ENCODE measurements at regions not wholly inside any gene's neighbourhood (a gene's known extent, or its start where the extent isn't known, plus 50 kb on each side); places are given as distances from the start of the nearest gene placed in this dataset.
"Not testable (repeated sequence)": the region's sequence is repeated elsewhere in the genome, so short reads cannot be mapped to it uniquely, and the experiment has no call there.

DNA sequence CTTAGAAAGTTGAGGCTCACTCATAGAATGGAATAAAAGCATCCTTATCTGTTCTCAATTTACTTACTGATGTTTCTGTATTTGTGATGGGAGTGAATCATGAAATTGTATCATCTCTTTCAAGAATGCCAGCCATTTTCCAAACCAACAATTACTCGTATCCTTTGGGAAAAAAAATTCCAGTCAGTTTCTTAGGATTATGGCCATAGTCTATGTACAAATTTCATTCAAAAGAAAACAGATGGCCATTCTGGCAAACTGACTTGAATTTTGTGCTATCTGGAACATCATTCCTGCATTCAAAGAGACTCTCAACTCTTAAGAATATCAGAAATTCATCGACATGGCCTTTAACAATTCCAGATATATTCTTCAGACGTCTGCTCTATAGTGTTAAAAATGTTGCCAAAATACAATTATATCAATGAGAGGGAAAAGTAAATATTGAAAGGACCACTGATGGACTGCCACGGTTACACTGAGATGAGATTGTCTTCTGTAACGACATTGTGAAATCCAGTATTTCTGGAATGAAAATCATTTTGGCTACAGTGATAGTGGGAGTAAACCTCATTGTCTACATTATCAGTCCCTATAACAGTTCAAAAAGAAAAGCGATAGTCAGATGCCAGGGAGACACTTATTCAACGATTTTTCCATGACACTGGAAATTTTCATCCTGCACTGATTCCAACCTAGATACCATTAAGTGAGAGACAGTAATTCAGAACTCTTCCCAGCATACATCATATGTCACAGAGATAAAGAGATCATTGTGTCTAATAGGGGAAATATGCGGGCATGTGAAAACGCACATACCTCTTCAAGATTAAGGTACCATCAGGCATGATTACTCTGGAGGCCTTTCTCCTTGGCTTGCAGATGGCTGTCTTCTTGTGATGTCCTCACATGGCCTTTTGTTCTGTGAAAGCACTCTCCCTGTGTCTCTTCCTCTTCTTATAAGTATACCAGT lies 953.8 kb upstream of the ALCAM start:
- H3K27ac Mint-ChIP-seq, result no peak overlapping the region
- H3K27me3 Mint-ChIP-seq, result no peaks in the 10 kb centered on the region
- H3K4me1 Mint-ChIP-seq (ENCODE audit: low read depth), result no peaks in the 10 kb centered on the region
- no peak overlapping the region for H3K4me3 Mint-ChIP-seq
- no peaks in the 10 kb centered on the region for H3K36me3 Mint-ChIP-seq (ENCODE audit: low read depth)
- intact Hi-C loops (cut with micrococcal nuclease), result no loop called here
- peaks cover 8% of the 10 kb centered on the region for H3K9me3 Mint-ChIP-seq

DNA sequence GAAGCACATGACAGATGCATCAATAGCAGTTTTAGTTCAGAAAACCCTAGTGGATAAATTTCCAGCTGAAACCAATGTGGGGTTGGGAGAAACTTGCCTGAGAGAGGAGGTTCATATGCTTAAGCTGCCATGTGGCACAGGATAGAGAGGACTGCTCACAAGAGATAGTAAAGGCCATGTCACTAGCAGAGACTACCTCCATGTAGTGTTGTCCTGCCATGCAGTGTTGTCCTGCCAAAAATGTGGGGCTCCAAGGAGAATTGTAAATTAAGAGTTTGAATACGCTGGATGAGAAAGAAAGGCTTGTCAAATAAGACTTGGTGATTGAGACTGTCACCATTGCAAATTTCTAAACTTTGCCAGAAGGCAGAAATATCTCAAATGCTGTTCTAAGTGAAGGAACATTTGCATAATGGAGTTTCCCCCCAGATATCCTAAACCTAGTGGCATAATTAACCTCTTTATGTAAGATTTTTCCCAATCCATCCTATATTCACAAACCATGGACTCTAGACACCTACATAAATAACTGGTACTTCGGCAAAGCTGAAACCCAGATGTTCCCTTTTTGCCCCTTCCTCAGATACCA lies 938.3 kb upstream of the ALCAM start:
- H3K4me3 Mint-ChIP-seq, result no peak overlapping the region
- H3K27me3 Mint-ChIP-seq, result no peaks in the 10 kb centered on the region
- no peaks in the 10 kb centered on the region for H3K9me3 Mint-ChIP-seq
- no peaks in the 10 kb centered on the region for H3K36me3 Mint-ChIP-seq (ENCODE audit: low read depth)
- no peak overlapping the region for H3K27ac Mint-ChIP-seq
- intact Hi-C loops (cut with micrococcal nuclease), result no loop called here
- H3K4me1 Mint-ChIP-seq (ENCODE audit: low read depth), result no peaks in the 10 kb centered on the region

DNA sequence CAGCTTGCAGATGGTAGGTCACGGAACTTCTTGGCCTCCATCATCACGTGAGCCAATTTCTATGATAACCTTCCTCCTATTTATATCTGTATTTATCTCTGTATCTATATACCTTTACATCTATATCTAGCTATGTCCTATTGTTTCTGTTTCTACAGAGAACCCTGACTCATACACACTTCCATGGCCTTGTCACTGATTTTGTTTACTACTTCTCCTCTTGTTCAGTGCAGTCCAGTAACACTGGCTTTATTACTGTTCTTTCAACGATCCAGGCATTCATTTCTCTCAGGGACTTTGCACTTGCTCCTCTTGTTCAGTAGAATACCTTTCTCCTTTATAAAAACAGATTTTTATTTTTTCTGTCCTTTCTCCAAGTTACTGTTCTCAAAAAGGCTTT lies 937.0 kb upstream of the ALCAM start:
- no peaks in the 10 kb centered on the region for H3K36me3 Mint-ChIP-seq (ENCODE audit: low read depth)
- H3K9me3 Mint-ChIP-seq, result no peaks in the 10 kb centered on the region
- H3K4me1 Mint-ChIP-seq (ENCODE audit: low read depth), result no peaks in the 10 kb centered on the region
- intact Hi-C loops (cut with micrococcal nuclease), result no loop called here
- no peak overlapping the region for H3K4me3 Mint-ChIP-seq
- H3K27ac Mint-ChIP-seq, result no peak overlapping the region
- no peaks in the 10 kb centered on the region for H3K27me3 Mint-ChIP-seq

DNA sequence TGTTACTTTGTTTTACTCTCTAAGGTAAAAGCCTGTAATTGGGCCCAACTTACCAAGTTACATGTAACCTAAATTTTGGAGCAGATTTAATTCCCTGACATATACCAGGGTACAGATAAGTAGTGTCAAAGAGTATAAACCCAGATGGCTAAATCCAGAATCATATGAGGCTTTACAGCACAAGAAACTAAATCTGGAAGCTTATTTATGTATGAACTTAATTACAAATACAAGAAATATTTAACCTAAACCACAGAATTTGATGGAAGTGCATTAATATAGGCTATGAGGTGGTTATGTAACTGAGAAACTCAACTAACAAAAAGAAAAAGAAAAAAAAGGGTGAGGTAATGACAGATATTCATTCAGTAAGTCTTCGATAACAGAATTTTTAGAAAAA lies 930.2 kb upstream of the ALCAM start:
- Mint-ChIP-seq H3K4me1 (ENCODE audit: low read depth) (no peaks in the 10 kb centered on the region), H3K9me3 (peaks cover 3% of the 10 kb centered on the region), H3K27me3 (no peaks in the 10 kb centered on the region), H3K27ac (no peak overlapping the region), H3K36me3 (ENCODE audit: low read depth) (no peaks in the 10 kb centered on the region), H3K4me3 (no peak overlapping the region)
- intact Hi-C loops (cut with micrococcal nuclease), result no loop called here

DNA sequence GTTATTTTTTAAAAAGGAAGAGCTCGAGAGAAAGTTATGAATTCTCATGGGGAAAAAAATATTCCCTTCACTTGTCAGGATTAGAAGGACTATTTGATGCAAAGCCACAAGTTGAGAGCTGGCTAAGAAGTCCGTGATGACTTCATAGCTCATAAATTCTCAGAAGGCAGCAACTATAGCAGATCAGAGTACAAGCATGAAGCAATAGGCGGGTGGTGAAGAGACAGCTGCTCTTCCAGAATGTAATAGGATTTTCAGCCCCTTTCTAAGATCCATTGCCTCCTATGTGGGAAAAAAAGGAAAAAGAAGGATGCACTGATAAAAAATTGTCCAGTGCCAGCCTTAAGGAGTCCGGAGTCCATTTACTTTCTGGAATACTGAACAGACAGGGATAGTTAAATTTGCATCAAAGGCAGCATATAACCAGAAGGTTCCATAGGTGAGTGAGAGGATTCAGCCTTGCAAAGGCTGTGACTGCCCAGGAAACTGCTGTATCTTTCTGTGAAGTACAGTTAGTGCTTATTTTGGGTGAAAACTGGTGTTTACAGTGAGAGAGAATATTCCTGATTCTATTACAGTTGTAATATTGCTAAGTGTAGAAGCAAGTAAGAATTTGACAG lies 929.5 kb upstream of the ALCAM start:
- Mint-ChIP-seq H3K27me3 (no peaks in the 10 kb centered on the region), H3K27ac (no peak overlapping the region), H3K4me1 (ENCODE audit: low read depth) (no peaks in the 10 kb centered on the region), H3K4me3 (no peak overlapping the region), H3K9me3 (peaks cover 11% of the 10 kb centered on the region), H3K36me3 (ENCODE audit: low read depth) (no peaks in the 10 kb centered on the region)
- intact Hi-C loops (cut with micrococcal nuclease), result no loop called here

DNA sequence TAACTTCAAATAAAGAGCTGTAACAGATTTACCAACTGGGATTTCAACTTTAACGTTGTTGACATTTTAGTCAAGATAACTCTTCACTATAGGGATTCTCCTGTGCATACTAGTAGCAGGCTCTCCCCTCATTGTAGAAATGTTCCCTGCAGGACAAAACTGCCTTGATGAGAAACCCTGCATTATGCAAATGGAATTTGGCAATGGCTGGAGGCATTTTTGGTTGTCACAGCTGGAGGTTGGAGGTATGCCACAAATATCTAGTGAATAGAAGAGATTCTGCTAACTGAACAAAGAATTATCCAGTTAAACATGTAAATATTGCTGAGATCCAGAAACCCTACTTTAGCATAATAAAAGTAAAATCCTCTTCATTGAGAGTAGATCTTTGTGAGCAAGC lies 928.8 kb upstream of the ALCAM start:
- Mint-ChIP-seq H3K4me1 (ENCODE audit: low read depth) (no peaks in the 10 kb centered on the region), H3K27ac (no peak overlapping the region), H3K27me3 (no peaks in the 10 kb centered on the region), H3K4me3 (no peak overlapping the region), H3K9me3 (peaks cover 17% of the 10 kb centered on the region), H3K36me3 (ENCODE audit: low read depth) (no peaks in the 10 kb centered on the region)
- intact Hi-C loops (cut with micrococcal nuclease), result no loop called here

DNA sequence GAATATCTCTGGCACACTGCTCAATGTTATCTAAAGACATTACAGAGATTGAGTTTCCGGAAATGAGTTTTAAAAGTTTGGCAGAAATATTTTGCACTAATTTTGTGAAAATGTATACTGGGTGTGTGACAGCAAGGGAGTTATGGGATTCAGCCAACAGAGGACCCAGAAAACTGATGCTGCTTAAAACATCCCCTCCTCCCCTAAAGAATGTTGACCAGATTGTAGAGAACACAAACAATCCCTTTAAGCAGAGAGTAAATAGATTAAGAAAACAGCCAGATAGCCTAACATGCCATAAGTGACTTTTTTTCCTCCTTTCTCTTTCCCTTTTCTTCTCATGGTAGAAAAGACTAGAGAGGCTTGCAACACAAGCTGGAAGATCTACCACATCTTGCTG lies 928.0 kb upstream of the ALCAM start:
- Mint-ChIP-seq H3K4me1 (ENCODE audit: low read depth) (no peaks in the 10 kb centered on the region), H3K4me3 (no peak overlapping the region), H3K27ac (no peak overlapping the region), H3K27me3 (no peaks in the 10 kb centered on the region), H3K36me3 (ENCODE audit: low read depth) (no peaks in the 10 kb centered on the region), H3K9me3 (peaks cover 25% of the 10 kb centered on the region)
- intact Hi-C loops (cut with micrococcal nuclease), result no loop called here

DNA sequence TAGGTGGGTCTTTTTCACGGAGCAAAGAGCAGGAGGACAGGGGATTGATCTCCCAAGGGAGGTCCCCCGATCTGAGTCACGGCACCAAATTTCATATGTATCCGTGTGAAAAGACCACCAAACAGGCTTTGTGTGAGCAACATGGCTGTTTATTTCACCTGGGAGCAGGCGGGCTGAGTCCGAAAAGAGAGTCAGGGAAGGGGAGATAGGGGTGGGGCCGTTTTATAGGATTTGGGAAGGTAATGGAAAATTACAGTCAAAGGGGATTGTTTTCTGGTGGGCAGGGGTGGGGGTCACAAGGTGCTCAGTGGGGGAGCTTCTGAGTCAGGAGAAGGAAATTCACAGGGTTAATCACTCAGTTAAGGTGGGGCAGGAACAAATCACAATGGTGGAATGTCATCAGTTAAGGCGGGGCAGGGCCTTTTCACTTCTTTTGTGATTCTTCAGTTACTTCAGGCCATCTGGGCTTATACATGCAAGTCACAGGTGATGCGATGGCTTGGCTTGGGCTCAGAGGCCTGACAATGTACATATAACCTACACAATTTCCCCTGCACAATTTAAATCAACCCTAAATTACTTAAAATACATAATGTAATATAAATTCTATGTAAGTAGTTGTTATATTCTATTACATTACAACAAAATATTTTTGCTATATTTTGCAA lies 921.3 kb upstream of the ALCAM start:
- H3K27ac Mint-ChIP-seq; H3K4me3 Mint-ChIP-seq; H3K36me3 Mint-ChIP-seq (ENCODE audit: low read depth); H3K4me1 Mint-ChIP-seq (ENCODE audit: low read depth); H3K27me3 Mint-ChIP-seq; intact Hi-C loops (cut with micrococcal nuclease): not testable (repeated sequence)
- H3K9me3 Mint-ChIP-seq, result peaks cover 53% of the 10 kb centered on the region

DNA sequence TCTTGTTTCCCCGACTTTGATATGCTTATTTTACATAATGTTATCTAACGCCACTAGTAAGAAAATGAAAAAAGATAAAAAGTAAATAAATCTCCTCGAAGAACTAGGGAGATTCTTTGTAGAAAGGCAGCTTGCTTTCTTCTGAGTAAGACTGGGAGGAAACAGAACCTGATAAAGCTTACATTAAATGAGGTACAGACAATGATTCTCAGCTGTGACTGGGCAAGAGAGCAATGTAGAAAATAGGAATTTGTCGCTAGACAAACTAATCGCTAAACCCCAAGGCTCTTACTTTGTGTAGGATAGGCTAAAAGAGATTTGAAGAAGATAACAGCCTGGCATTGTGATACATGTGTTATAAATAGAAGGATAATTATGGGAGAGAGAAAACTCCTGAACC lies 919.0 kb upstream of the ALCAM start:
- no peaks in the 10 kb centered on the region for H3K27me3 Mint-ChIP-seq
- H3K27ac Mint-ChIP-seq, result no peak overlapping the region
- H3K4me1 Mint-ChIP-seq (ENCODE audit: low read depth), result no peaks in the 10 kb centered on the region
- peaks cover 39% of the 10 kb centered on the region for H3K9me3 Mint-ChIP-seq
- H3K36me3 Mint-ChIP-seq (ENCODE audit: low read depth), result no peaks in the 10 kb centered on the region
- no peak overlapping the region for H3K4me3 Mint-ChIP-seq
- intact Hi-C loops (cut with micrococcal nuclease), result no loop called here

DNA sequence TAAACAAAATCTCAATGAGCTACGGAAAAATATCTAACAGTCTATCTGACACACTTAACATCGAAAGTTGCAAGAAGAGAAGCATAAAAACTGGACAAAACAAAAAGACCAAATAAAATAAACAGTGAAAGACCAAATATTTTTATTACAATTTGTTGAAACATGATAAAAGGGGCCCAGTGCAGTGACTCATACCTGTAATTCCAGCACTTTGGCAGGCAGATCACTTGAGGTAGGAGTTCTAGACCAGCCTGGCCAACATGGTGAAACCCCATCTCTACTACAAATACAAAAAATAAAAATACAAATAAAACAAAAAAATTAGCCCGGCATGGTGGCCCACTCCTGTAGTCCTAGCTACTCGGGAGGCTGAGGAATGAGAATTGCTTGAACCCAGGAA lies 914.0 kb upstream of the ALCAM start:
- intact Hi-C loops (cut with micrococcal nuclease), result no loop called here
- Mint-ChIP-seq H3K36me3 (ENCODE audit: low read depth) (no peaks in the 10 kb centered on the region), H3K27me3 (no peaks in the 10 kb centered on the region), H3K27ac (no peak overlapping the region), H3K4me1 (ENCODE audit: low read depth) (no peaks in the 10 kb centered on the region), H3K9me3 (peaks cover 13% of the 10 kb centered on the region), H3K4me3 (no peak overlapping the region)

DNA sequence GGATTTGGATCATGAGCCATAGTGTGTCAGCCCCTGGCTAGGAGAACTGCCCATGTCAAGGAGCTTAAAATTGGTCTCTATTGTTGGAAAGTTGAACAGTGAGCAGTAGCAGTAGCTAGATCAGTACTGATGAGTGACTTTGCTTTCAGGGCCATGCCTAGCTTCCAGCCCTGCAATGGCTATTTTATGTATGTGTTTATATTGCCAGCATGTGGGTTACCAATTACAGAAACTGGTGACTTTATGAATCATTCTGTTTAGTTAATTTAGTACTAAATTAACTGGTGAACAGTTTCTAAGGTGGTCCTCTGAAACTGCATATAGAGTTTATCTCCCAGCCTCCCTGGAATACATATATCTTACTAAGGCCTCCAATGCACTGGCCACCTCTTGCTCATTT lies 908.1 kb upstream of the ALCAM start:
- H3K27ac Mint-ChIP-seq, result no peak overlapping the region
- H3K4me1 Mint-ChIP-seq (ENCODE audit: low read depth), result no peaks in the 10 kb centered on the region
- no peak overlapping the region for H3K4me3 Mint-ChIP-seq
- H3K27me3 Mint-ChIP-seq, result no peaks in the 10 kb centered on the region
- no peaks in the 10 kb centered on the region for H3K9me3 Mint-ChIP-seq
- intact Hi-C loops (cut with micrococcal nuclease), result no loop called here
- H3K36me3 Mint-ChIP-seq (ENCODE audit: low read depth), result no peaks in the 10 kb centered on the region

DNA sequence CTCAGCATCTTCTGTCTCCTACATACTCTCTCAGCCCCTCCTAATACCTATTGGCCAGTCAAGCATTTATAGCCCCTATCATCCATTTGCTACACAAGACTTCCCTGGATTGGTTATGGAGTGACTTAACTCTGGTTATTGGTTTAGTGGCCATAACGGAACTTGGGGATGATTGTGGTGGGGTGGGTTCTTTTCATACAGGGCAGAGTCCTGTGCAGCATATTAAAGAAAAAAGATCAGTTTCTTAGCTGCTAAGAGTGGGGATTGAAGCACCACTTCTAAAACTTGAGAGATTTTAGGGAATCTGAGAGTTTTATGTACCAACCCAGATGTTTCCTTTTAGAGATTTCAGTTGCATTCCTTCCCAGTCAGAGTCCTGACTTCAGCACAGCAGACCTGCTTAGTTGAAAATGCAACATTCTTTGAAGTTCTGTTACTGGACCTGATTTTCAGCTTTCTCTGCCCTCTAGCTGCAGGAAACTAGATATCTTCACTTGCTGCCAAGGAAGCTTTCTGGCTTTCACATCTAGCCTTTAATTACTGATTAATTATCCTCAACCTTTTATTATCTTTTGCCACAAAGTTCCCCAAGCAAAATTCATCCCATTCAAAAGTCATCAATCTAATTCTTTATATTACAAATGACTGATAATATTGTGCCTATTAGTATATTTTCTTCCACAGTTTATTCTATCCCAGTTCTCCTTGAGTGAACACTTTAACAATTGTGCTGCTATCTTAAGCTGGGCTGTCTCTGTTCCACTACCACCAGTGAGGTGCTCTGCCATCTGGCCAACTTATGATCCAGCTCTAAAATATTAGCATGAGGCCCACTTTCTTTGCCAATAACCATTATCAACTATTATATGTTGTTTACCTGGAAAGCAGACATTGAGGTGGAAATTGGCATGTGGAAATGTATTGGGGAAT lies 906.0 kb upstream of the ALCAM start:
- H3K4me1 Mint-ChIP-seq (ENCODE audit: low read depth), result no peaks in the 10 kb centered on the region
- H3K36me3 Mint-ChIP-seq (ENCODE audit: low read depth), result no peaks in the 10 kb centered on the region
- no peaks in the 10 kb centered on the region for H3K9me3 Mint-ChIP-seq
- H3K4me3 Mint-ChIP-seq, result no peak overlapping the region
- no peaks in the 10 kb centered on the region for H3K27me3 Mint-ChIP-seq
- no peak overlapping the region for H3K27ac Mint-ChIP-seq
- intact Hi-C loops (cut with micrococcal nuclease), result no loop called here

DNA sequence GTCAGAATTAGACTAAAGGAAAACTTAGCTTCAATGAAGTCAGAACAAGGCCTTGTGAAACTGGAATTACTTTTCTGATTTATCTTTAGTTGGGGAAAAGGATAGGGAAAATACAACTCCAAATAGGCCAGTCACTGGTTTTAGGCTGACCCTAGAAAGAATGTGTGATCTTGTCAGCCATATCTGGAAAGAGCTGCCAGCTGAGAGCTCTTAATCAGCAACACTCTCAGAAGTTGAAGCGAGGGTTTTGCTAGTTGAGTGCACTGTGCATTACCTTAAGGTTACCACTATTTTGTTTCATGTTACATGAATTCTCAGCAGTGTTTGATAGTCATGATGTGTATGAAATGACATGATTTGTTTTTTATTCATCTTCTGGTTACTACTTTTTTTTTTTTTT lies 905.3 kb upstream of the ALCAM start:
- peaks cover 4% of the 10 kb centered on the region for H3K9me3 Mint-ChIP-seq
- no peaks in the 10 kb centered on the region for H3K36me3 Mint-ChIP-seq (ENCODE audit: low read depth)
- no peaks in the 10 kb centered on the region for H3K27me3 Mint-ChIP-seq
- H3K27ac Mint-ChIP-seq, result no peak overlapping the region
- no peak overlapping the region for H3K4me3 Mint-ChIP-seq
- intact Hi-C loops (cut with micrococcal nuclease), result no loop called here
- H3K4me1 Mint-ChIP-seq (ENCODE audit: low read depth), result no peaks in the 10 kb centered on the region

All from dendritic cell treated with granulocyte-macrophage colony-stimulating factor and Interleukin-4, amounts not matched to agents 40 ng/mL and 50 ng/mL, for 4 days (primary cell).